Endodermal cell (in vitro differentiated cells): ENCODE measurements at regions not wholly inside any gene's neighbourhood (a gene's known extent, or its start where the extent isn't known, plus 50 kb on each side); places are given as distances from the start of the nearest gene placed in this dataset.

Experiments used
- DNase-seq: peaks from one replicate; pipeline ENCODE4 v3.0.0-alpha.2; 2017
- H3K27ac ChIP-seq: 2 replicates; pipeline ENCODE4 v1.5.1; 2013; ENCODE audit warnings: mild to moderate bottlenecking, low read depth, low read length, moderate library complexity
- H3K27me3 ChIP-seq: 2 replicates; pipeline ENCODE4 v1.6.1; 2013; ENCODE audit warnings: mild to moderate bottlenecking, low read length, moderate library complexity; ENCODE audit not compliant: insufficient read depth, control insufficient read depth, poor library complexity, severe bottlenecking
- H3K36me3 ChIP-seq: 2 replicates; pipeline ENCODE4 v1.7.0; 2013; ENCODE audit warnings: mild to moderate bottlenecking, low read length, moderate library complexity; ENCODE audit not compliant: control insufficient read depth, insufficient read depth
- H3K4me1 ChIP-seq: one replicate; pipeline ENCODE4 v1.7.0; 2013; ENCODE audit warnings: low read length; ENCODE audit not compliant: control insufficient read depth, insufficient read depth
- H3K4me3 ChIP-seq: 2 replicates; pipeline ENCODE4 v1.5.1; 2013; ENCODE audit warnings: mild to moderate bottlenecking, low read length, moderate library complexity
- H3K9ac ChIP-seq: 2 replicates; pipeline ENCODE4 v1.6.1; 2013; ENCODE audit warnings: mild to moderate bottlenecking, low read length, moderate library complexity; ENCODE audit not compliant: poor library complexity, severe bottlenecking; ENCODE audit errors: extremely low read depth
- H3K9me3 ChIP-seq: 2 replicates; pipeline ENCODE4 v1.6.1; 2013; ENCODE audit warnings: mild to moderate bottlenecking, low read length, moderate library complexity; ENCODE audit not compliant: control insufficient read depth
- H3K27ac Mint-ChIP-seq: 2 replicates; pipeline ENCODE4 v1.8.0; 2020; ENCODE audit warnings: mixed read lengths
- H3K27me3 Mint-ChIP-seq: 2 replicates; pipeline ENCODE4 v1.8.0; 2021; ENCODE audit warnings: mild to moderate bottlenecking, mixed read lengths; ENCODE audit not compliant: insufficient read depth
- H3K36me3 Mint-ChIP-seq: 2 replicates; pipeline ENCODE4 v1.8.0; 2020; ENCODE audit warnings: low read depth, mixed read lengths
- H3K4me1 Mint-ChIP-seq: 2 replicates; pipeline ENCODE4 v1.8.0; 2020; ENCODE audit warnings: mixed read lengths
- H3K4me3 Mint-ChIP-seq: 2 replicates; pipeline ENCODE4 v1.8.0; 2020; ENCODE audit warnings: mild to moderate bottlenecking, moderate library complexity, mixed read lengths
- H3K9me3 Mint-ChIP-seq: 2 replicates; pipeline ENCODE4 v1.8.0; 2020; ENCODE audit warnings: mild to moderate bottlenecking, mixed read lengths
- CTCF ChIP-seq: fragments of 200-600 bp; sonication (generic); conservative IDR thresholded peaks from 2 replicates; pipeline ENCODE4 v1.5.0; 2021; ENCODE audit warnings: antibody characterized with exemption, mild to moderate bottlenecking
- WGBS, 2 experiments: methylation state at CpG; one replicate each; pipeline versions ENCODE4 v1.1.5 to v1.1.7; 2013; ENCODE audit warnings: missing lambda C conversion rate in 2 of 2, mixed read lengths in 1 of 2; ENCODE audit not compliant: insufficient coverage in 1 of 2, insufficient read length in 1 of 2; 5-methylcytosine and 5-hydroxymethylcytosine counted together

DNA sequence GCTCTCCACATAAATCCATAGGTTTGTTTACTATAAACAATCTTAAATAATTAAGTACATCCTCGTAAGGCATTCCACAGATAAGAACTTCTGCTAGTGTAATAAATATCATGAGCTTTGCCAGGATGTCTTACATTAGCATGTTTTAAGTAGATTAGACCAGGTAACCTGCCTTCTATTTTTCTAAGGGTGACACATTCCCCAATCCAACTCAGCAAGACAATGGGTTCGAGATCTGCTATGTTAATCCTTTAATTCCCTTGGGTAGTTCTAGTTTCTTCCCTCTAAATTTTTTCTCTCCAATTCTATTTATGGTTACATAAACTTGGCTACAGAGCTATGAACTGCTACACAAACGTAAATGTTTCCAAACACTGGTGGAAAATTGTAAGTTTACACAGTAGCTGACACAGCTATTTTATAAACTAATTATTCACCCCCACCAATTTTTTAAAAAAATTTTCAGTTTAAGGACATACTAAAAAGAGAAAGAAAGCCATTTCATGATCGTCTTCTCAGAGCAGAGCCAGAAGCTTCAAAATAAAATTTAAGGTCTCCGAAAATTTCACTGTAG is 386.5 kb upstream of the SLC39A10 start:
- H3K36me3 Mint-ChIP-seq: peaks cover 11% of the 10 kb centered on the region
- no peaks in the 10 kb centered on the region for H3K4me1 ChIP-seq
- no peak for DNase-seq
- peaks cover 41% of the 10 kb centered on the region for H3K27me3 Mint-ChIP-seq
- H3K27me3 ChIP-seq: peaks cover 7% of the 10 kb centered on the region
- WGBS, 2 experiments: 68 to 100% methylated on average over 2 to 5 of the region's 5 CpGs
- no peak overlapping the region for H3K9ac ChIP-seq
- peaks cover 30% of the 10 kb centered on the region for H3K9me3 ChIP-seq
- H3K27ac ChIP-seq: no peak overlapping the region
- no peak for TF ChIP-seq CTCF
- H3K4me1 Mint-ChIP-seq: peaks cover 25% of the 10 kb centered on the region
- H3K9me3 Mint-ChIP-seq: peaks cover 35% of the 10 kb centered on the region
- H3K4me3 ChIP-seq: peak overlapping the region; percentile 28
- peak overlapping the region; percentile 19 for H3K27ac Mint-ChIP-seq
- H3K36me3 ChIP-seq: no peaks in the 10 kb centered on the region
- no peak overlapping the region for H3K4me3 Mint-ChIP-seq

DNA sequence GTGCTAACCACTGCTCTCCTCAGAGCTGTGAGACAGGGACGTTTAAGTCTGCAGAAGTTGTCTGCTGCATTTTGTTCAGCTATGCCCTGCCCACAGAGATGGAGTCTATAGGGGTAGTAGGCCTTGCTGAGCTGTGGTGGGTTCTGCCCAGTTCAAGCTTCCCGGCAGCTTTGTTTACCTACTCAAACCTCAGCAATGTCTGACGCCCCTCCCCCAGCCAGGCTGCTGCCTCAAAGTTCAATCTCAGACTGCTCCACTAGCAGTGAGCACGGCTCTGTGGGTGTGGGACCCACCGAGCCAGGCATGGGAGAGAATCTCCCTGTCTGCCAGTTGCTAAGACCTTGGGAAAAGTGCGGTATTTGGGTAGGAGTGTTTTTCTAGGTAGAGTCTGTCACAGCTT is 387.8 kb upstream of the SLC39A10 start:
- peak overlapping the region; percentile 28 for H3K4me3 ChIP-seq
- DNase-seq: no peak
- H3K4me1 ChIP-seq: no peaks in the 10 kb centered on the region
- H3K9me3 ChIP-seq: peaks cover 23% of the 10 kb centered on the region
- H3K27ac Mint-ChIP-seq: no peak overlapping the region
- no peaks in the 10 kb centered on the region for H3K27me3 ChIP-seq
- no peak for TF ChIP-seq CTCF
- peaks cover 35% of the 10 kb centered on the region for H3K9me3 Mint-ChIP-seq
- no peak overlapping the region for H3K9ac ChIP-seq
- peaks cover 11% of the 10 kb centered on the region for H3K36me3 Mint-ChIP-seq
- H3K36me3 ChIP-seq: no peaks in the 10 kb centered on the region
- H3K27me3 Mint-ChIP-seq: peaks cover 31% of the 10 kb centered on the region
- 92 to 100% methylated on average over 2 to 6 of the region's 6 CpGs for WGBS, 2 experiments
- H3K4me1 Mint-ChIP-seq: peaks cover 25% of the 10 kb centered on the region
- no peak overlapping the region for H3K27ac ChIP-seq
- H3K4me3 Mint-ChIP-seq: no peak overlapping the region

DNA sequence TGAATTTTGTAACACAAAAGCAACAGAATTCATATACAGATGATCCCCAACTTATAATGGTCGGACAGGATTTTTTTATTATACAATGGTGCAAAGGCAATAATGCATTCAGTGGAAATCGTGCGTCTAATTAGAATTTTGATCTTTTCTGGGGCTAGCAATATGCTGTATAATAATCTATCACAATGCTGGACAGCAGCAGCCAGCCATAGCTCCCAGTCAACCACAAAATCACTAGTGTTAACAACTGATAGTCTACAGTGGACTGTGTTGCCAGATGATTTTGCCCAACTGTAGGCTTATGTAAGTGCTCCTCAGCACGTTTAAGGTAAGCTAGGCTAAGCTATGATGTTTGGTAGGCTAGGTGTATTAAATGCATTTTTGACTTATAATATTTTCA is 399.0 kb upstream of the SLC39A10 start:
- H3K4me3 Mint-ChIP-seq: no peak overlapping the region
- 98 to 100% methylated on average over 3 to 4 of the region's 4 CpGs for WGBS, 2 experiments
- no peak overlapping the region for H3K9ac ChIP-seq

More for the DNA sequence above, 399.0 kb upstream of the SLC39A10 start:
- Mint-ChIP-seq H3K27me3 (peaks cover 4% of the 10 kb centered on the region), H3K4me1 (no peaks in the 10 kb centered on the region), H3K27ac (no peak overlapping the region), H3K9me3 (peaks cover 6% of the 10 kb centered on the region), H3K36me3 (no peaks in the 10 kb centered on the region)
- TF ChIP-seq CTCF: no peak
- no peak for DNase-seq
- Histone ChIP-seq H3K4me3 (no peak overlapping the region), H3K36me3 (no peaks in the 10 kb centered on the region), H3K27me3 (no peaks in the 10 kb centered on the region), H3K27ac (no peak overlapping the region), H3K4me1 (no peaks in the 10 kb centered on the region), H3K9me3 (peaks cover 5% of the 10 kb centered on the region)
